K562 (cell line): ENCODE measurements at regions not wholly inside any gene's neighbourhood (a gene's known extent, or its start where the extent isn't known, plus 50 kb on each side); places are given as distances from the start of the nearest gene placed in this dataset.

Source experiments
- ATAC-seq: fragments of 200-7000 bp; cut with Tn5 transposase; 3 replicates; pipeline ENCODE4 v1.9.1; 2020; ENCODE audit warnings: moderate library complexity
- BruUV-seq: library from RNA; stranded (reverse); fragments of 400-500 nt; replicated peaks from 2 replicates; lab custom pipeline; 2021; lab: Mats Ljungman, UMichigan
- CTCF ChIA-PET: fragments of 300-600 bp; formaldehyde crosslinking; extraction: SDS; loops from one replicate; lab custom pipeline; 2021; ENCODE audit warnings: low intra/inter-chr PET ratio; lab: Yijun Ruan, JAX
- POLR2A ChIA-PET: fragments of 300-600, 350-650 bp; sonication (Branson Sonifier 250); formaldehyde crosslinking; extraction: SDS; loops from one replicate; lab custom pipeline; 2021; ENCODE audit warnings: antibody characterized with exemption, inconsistent platforms; lab: Yijun Ruan, JAX
- DNase-seq, 4 experiments: peaks; one replicate each; pipeline versions ENCODE4 v3.0.0 to v3.0.0-alpha.2; 2011 to 2018; ENCODE audit warnings: low spot score in 3 of 4, mixed read lengths in 3 of 4; ENCODE audit errors: extremely low read depth in 1 of 4
- FAIRE-seq: peaks from 2 replicates; lab custom pipeline; 2011; peaks lifted over from hg19 to GRCh38; lab: Jason Lieb, UNC
- H2AFZ ChIP-seq: 2 replicates; pipeline ENCODE4 v1.6.0; 2011; ENCODE audit warnings: low read depth, low read length, control low read depth, inconsistent platforms
- H3K27ac ChIP-seq: fragments of 200-600 bp; 3 replicates; pipeline ENCODE4 v1.8.0; 2011; ENCODE audit warnings: low read depth, mild to moderate bottlenecking, control low read depth, inconsistent platforms, low read length, moderate library complexity, mixed read lengths; ENCODE audit errors: extremely low read depth
- H3K27me3 ChIP-seq, 2 experiments: fragments of 300-600 bp in 1 of 2; 2 replicates in 1 of 2; 3 replicates in 1 of 2; pipeline versions ENCODE4 v1.6.0 to v1.8.0; 2011; ENCODE audit warnings: inconsistent platforms in 2 of 2, low read length in 2 of 2, mild to moderate bottlenecking in 1 of 2, mixed read lengths in 1 of 2, moderate library complexity in 1 of 2; ENCODE audit not compliant: control insufficient read depth in 2 of 2, insufficient read depth in 2 of 2
- H3K36me3 ChIP-seq: fragments of 300-600 bp; 3 replicates; pipeline ENCODE4 v1.8.0; 2011; ENCODE audit warnings: mild to moderate bottlenecking, low read length, inconsistent platforms; ENCODE audit not compliant: control insufficient read depth, insufficient read depth
- H3K4me1 ChIP-seq, 2 experiments: fragments of 200-600 bp in 1 of 2; replicated peaks in 1 of 2; 2 replicates in 1 of 2; 3 replicates in 1 of 2; pipeline versions ENCODE4 v1.5.1 to v1.8.0; 2011; ENCODE audit warnings: inconsistent platforms in 2 of 2, low read length in 2 of 2, mild to moderate bottlenecking in 1 of 2, mixed read lengths in 1 of 2, moderate library complexity in 1 of 2; ENCODE audit not compliant: control insufficient read depth in 2 of 2, insufficient read depth in 2 of 2
- H3K4me2 ChIP-seq: 2 replicates; pipeline ENCODE4 v1.6.1; 2011; ENCODE audit warnings: low read length, control low read depth, inconsistent platforms, mixed read lengths; ENCODE audit not compliant: insufficient read depth
- H3K4me3 ChIP-seq: fragments of 200-600 bp; sonication (generic), shearing (Covaris generic); 2 replicates; pipeline ENCODE4 v1.5.1; 2016; ENCODE audit warnings: control low read depth, inconsistent platforms
- H3K79me2 ChIP-seq: fragments of 200-600 bp; 3 replicates; pipeline ENCODE4 v1.8.0; 2011; ENCODE audit warnings: low read length, inconsistent platforms; ENCODE audit not compliant: control insufficient read depth, insufficient read depth
- H3K9ac ChIP-seq, 2 experiments: 2 replicates each; pipeline versions ENCODE4 v1.6.0 to v1.6.1; 2011; ENCODE audit warnings: low read depth in 2 of 2, low read length in 2 of 2, control low read depth in 1 of 2, inconsistent platforms in 1 of 2, mild to moderate bottlenecking in 1 of 2, mixed read lengths in 1 of 2; ENCODE audit not compliant: insufficient read depth in 1 of 2
- H3K9me1 ChIP-seq: one replicate; pipeline ENCODE4 v1.6.0; 2011; ENCODE audit warnings: inconsistent platforms, mild to moderate bottlenecking, low read length, moderate library complexity; ENCODE audit not compliant: control insufficient read depth, insufficient read depth
- H3K9me3 ChIP-seq: replicated peaks from 2 replicates; pipeline ENCODE4 v1.5.1; 2011; ENCODE audit warnings: low read depth, low read length, inconsistent platforms; ENCODE audit not compliant: control insufficient read depth, insufficient read depth
- H4K20me1 ChIP-seq: replicated peaks from 2 replicates; pipeline ENCODE4 v1.6.1; 2011; ENCODE audit warnings: low read length, inconsistent platforms, mixed read lengths; ENCODE audit not compliant: control insufficient read depth, insufficient read depth
- BRCA1 ChIP-seq, 2 experiments: fragments of 450-650 bp in 1 of 2; sonication (generic) in 1 of 2; formaldehyde crosslinking in 1 of 2; IDR thresholded peaks; 2 replicates each; pipeline versions ENCODE4 v1.5.0 to v1.6.1; 2017 to 2020; ENCODE audit warnings: mild to moderate bottlenecking in 1 of 2, missing genetic modification reagents in 1 of 2
- E2F6 ChIP-seq, 2 experiments: IDR thresholded peaks; 2 replicates each; pipeline ENCODE4 v1.6.1; 2011; ENCODE audit warnings: borderline replicate concordance in 1 of 2, control low read depth in 1 of 2, low read depth in 1 of 2, low read length in 1 of 2, mild to moderate bottlenecking in 1 of 2, mixed read lengths in 1 of 2, moderate library complexity in 1 of 2; ENCODE audit not compliant: insufficient read depth in 1 of 2, insufficient read length in 1 of 2, poor library complexity in 1 of 2, severe bottlenecking in 1 of 2; ENCODE audit errors: extremely low read depth in 1 of 2
- MLLT1 ChIP-seq, 2 experiments: fragments of 450-650 bp; IDR thresholded peaks; 2 replicates each; pipeline ENCODE4 v1.6.1; 2016
- MTA1 ChIP-seq: fragments of 450-650 bp; IDR thresholded peaks from 2 replicates; pipeline ENCODE4 v1.6.1; 2017; ENCODE audit warnings: borderline replicate concordance
- SLC30A9 ChIP-seq: fragments of 250-450 bp; sonication (Bioruptor Pico); IDR thresholded peaks from 2 replicates; pipeline ENCODE4 v1.8.0; 2022; ENCODE audit warnings: mild to moderate bottlenecking, moderate library complexity
- TEAD4 ChIP-seq, 2 experiments: sonication (generic) in 1 of 2; formaldehyde crosslinking in 1 of 2; IDR thresholded peaks; 2 replicates each; pipeline versions ENCODE4 v1.6.1 to v1.8.0; 2012 to 2022; ENCODE audit warnings: borderline replicate concordance in 1 of 2, inconsistent platforms in 1 of 2, low read length in 1 of 2, mild to moderate bottlenecking in 1 of 2, missing genetic modification reagents in 1 of 2
- ZBTB11 ChIP-seq, 3 experiments: fragments of 200-800 bp in 1 of 3; fragments of 250-450 bp in 1 of 3; fragments of 450-650 bp in 1 of 3; sonication (Bioruptor Pico) in 1 of 3; sonication (Bioruptor generic) in 1 of 3; formaldehyde crosslinking in 1 of 3; IDR thresholded peaks; 2 replicates each; pipeline versions ENCODE4 v1.6.1 to v1.8.0; 2016 to 2022; ENCODE audit warnings: mild to moderate bottlenecking in 2 of 3, missing genetic modification characterization in 2 of 3, missing compliant biosample characterization in 1 of 3, moderate library complexity in 1 of 3
- ZBTB9 ChIP-seq: fragments of 450-650 bp; formaldehyde crosslinking; IDR thresholded peaks from 2 replicates; pipeline ENCODE4 v1.4.0; 2020; ENCODE audit warnings: mild to moderate bottlenecking, moderate library complexity
- ZNF133 ChIP-seq: fragments of 250-450 bp; sonication (Bioruptor Pico); IDR thresholded peaks from 2 replicates; pipeline ENCODE4 v1.4.0; 2020; ENCODE audit warnings: mild to moderate bottlenecking
- ZNF282 ChIP-seq: sonication (generic); formaldehyde crosslinking; IDR thresholded peaks from 2 replicates; pipeline ENCODE4 v1.8.1; 2023; ENCODE audit warnings: missing genetic modification reagents
- WGBS: fragments of 100-300 bp; shearing (Covaris generic); methylation state at CpG from one replicate; pipeline ENCODE4 v1.1.6; 2016; ENCODE audit warnings: low coverage, mixed read lengths; ENCODE audit not compliant: insufficient coverage; ENCODE audit errors: missing lambda C conversion rate; 5-methylcytosine and 5-hydroxymethylcytosine counted together
- in situ Hi-C: fragments of 300-500 bp; cut with MboI; formaldehyde crosslinking; loops from 4 replicates; pipeline ENCODE4 v1.15.0; 2018; ENCODE audit warnings: inconsistent platforms, mixed read lengths
- intact Hi-C: fragments of 100-400 bp; cut with micrococcal nuclease; formaldehyde crosslinking; loops from 2 replicates; pipeline ENCODE4 v1.14.2; 2022

GRCh38 chr6:113004470-113005270, 657.5 kb downstream of the RFPL4B start (continued):
- no peak for TF ChIP-seq E2F6 (IDR thresholded peaks at IDR 0.05; ENCODE audit: borderline replicate concordance in 1 of 2, extremely low read depth in 1 of 2, insufficient read depth in 1 of 2, insufficient read length in 1 of 2, low read depth in 1 of 2, low read length in 1 of 2, poor library complexity in 1 of 2, severe bottlenecking in 1 of 2)
- no peak for TF ChIP-seq ZNF282
- no peak for TF ChIP-seq MTA1

- ChIA-PET CTCF (no interaction called here), POLR2A (interaction anchor here (0.8 kb wide), 1 partner anchor 13 kb away, joined by 3 read pairs; no protein-coding TSS in a partner anchor)
- H3K27me3 ChIP-seq: no peaks in the 10 kb centered on the region
- 36% methylated on average over 2 of the region's 2 CpGs for WGBS
- ATAC-seq (no peak), DNase-seq (no peak), FAIRE-seq (no peak)
- H3K4me3 ChIP-seq: no peak overlapping the region
- H3K9me1 ChIP-seq: no peaks in the 10 kb centered on the region
- H3K9ac ChIP-seq: no peak overlapping the region
- H3K27ac ChIP-seq: no peak overlapping the region
- H4K20me1 ChIP-seq: no peaks in the 10 kb centered on the region
- no peaks in the 10 kb centered on the region for H3K36me3 ChIP-seq
- no peaks in the 10 kb centered on the region for H3K4me1 ChIP-seq
- no peaks in the 10 kb centered on the region for H3K9me3 ChIP-seq
- BruUV-seq: no TSS peak
- in situ Hi-C loops: no loop called here
- H2AFZ ChIP-seq: no peak overlapping the region
- H3K4me2 ChIP-seq: no peak overlapping the region
- H3K79me2 ChIP-seq: no peaks in the 10 kb centered on the region
- intact Hi-C loops: no loop called here
- TF ChIP-seq MLLT1 (IDR thresholded peaks at IDR 0.05) (no peak), BRCA1 (IDR thresholded peaks at IDR 0.05) (no peak), BRCA1 (CRISPR knock-in tag; IDR thresholded peaks at IDR 0.05) (no peak), ZBTB9 (CRISPR knock-in tag) (no peak), ZNF133 (CRISPR knock-in tag) (no peak), TEAD4 (IDR thresholded peaks at IDR 0.05; ENCODE audit: low read length) (no peak), TEAD4 (CRISPR knock-in tag; IDR thresholded peaks at IDR 0.05; ENCODE audit: borderline replicate concordance) (no peak), SLC30A9 (no peak), ZBTB11 (CRISPR knock-in tag; IDR thresholded peaks at IDR 0.05) (no peak)
Measured at GRCh38 chr6:113006494-113006893, 659.4 kb downstream of the RFPL4B start.
